ENCODE measurements at regions not wholly inside any gene's neighbourhood (a gene's known extent, or its start where the extent isn't known, plus 50 kb on each side); places are given as distances from the start of the nearest gene placed in this dataset.

DNA sequence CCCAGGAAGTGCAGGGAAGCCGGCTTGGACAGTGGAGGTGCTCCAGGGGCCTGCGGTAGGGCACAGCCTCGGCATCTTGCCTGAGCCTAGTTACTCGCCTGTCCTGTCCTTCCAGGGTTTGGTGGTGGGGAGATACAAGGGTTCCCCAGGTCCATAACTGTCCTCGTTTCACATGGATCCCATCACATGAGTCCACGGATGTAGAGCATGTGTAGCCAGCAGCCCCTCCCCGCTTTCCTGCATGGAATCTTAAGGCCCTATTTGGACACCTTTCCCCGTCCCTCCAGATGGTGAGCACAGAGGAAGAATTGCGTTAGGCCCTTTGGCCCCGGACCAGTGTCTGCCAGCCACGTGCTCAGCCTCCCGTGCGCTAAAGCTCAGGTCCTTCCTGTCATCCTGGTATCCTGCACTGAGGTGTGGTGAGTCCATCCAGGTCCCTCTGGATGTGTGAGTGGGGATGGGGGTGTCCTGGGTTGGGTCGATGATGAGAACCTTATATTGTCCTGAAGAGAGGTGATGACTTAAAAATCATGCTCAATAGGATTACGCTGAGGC, 230.4 kb downstream of the SNRPN start:
- Mint-ChIP-seq H3K27ac (no peak overlapping the region), H3K36me3 (ENCODE audit: low read depth) (no peaks in the 10 kb centered on the region), H3K4me3 (no peak overlapping the region), H3K4me1 (ENCODE audit: low read depth) (no peaks in the 10 kb centered on the region), H3K27me3 (ENCODE audit: insufficient read depth) (no peaks in the 10 kb centered on the region), H3K9me3 (peaks cover 46% of the 10 kb centered on the region)
- no peak for DNase-seq (ENCODE audit: low spot score)
- intact Hi-C loops (cut with micrococcal nuclease) = no loop called here

DNA sequence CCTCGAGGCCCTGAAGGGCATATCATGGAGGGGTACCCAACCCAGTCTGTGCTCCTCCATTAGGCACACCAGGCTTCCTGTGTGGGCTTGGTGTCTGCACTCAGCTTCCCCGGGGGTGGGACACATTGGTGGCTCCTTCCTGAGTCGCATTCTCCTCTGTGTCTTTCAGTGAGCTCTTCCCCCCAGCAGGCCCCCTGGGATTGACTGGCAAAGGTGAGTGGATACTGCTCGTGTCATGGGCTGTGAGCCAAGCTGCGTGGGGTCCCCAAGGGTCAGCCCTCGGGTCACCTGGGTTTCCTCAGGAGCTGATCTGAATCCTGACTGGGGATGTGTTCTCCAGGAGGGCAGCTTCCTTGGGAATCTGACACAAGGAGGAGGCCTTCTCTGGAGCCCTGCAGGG, 231.0 kb downstream of the SNRPN start:
- Mint-ChIP-seq H3K27me3 (ENCODE audit: insufficient read depth) (no peaks in the 10 kb centered on the region), H3K36me3 (ENCODE audit: low read depth) (no peaks in the 10 kb centered on the region), H3K4me1 (ENCODE audit: low read depth) (no peaks in the 10 kb centered on the region), H3K4me3 (no peak overlapping the region), H3K9me3 (peaks cover 41% of the 10 kb centered on the region), H3K27ac (no peak overlapping the region)
- intact Hi-C loops (cut with micrococcal nuclease) = no loop called here
- DNase-seq (ENCODE audit: low spot score) = no peak

DNA sequence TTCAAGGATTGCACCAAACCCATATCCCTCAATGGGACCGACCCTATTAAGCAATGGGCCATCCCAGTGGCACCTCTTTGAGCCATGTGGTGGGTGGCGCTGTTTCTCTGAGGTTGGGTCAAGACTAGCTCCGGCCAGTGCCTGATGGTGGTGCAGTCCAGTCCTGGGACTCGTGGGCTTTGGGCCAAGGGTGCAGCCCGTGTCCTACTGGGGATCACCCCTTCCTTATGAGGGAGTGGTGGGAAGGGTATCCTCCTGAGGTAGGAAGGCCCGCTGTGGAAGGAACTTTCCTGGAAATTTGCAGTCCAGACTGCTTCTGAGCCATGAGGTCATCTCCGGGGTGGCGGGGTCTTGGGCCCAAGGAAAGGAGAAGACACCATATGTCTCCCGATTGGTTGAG, 231.6 kb downstream of the SNRPN start:
- Mint-ChIP-seq H3K9me3 (peaks cover 41% of the 10 kb centered on the region), H3K27ac (no peak overlapping the region), H3K4me1 (ENCODE audit: low read depth) (no peaks in the 10 kb centered on the region), H3K4me3 (no peak overlapping the region), H3K36me3 (ENCODE audit: low read depth) (no peaks in the 10 kb centered on the region), H3K27me3 (ENCODE audit: insufficient read depth) (no peaks in the 10 kb centered on the region)
- no peak for DNase-seq (ENCODE audit: low spot score)
- intact Hi-C loops (cut with micrococcal nuclease) = no loop called here

DNA sequence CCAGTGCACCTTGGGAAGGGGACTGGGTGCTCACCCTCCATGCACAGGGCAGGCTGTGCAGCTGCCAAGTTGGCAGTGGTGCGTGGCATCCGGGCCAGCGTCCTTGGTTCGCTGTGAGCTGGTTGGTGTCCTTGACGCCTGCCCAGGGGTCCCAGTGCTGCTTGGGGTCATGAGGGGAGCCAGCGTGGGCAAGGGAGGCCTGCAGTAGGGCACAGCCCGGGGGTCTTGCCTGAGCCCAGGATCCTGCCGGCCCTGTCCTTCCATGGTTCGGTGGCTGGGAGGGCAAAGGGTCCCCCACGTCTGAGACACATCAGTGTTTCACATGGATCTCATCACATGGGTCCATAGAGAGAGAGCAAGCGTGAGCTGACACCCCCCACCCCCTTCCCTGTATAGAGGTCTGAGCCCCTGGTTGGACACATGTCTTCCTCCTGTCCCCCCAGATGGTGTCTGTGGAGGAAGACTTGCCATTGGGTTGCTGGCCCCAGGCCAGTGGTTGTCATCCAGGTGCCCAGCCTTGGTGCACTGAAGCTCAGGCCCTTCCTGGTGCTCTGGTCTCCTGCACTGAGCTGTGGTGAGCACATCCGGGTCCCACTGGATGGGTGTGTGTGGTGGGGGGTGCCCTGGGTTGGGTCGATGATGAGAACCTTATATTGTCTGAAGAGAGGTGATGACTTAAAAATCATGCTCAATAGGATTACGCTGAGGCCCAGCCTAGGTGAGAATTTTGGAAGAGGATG, 232.3 kb downstream of the SNRPN start:
- no peaks in the 10 kb centered on the region for H3K4me1 Mint-ChIP-seq (ENCODE audit: low read depth)
- peaks cover 46% of the 10 kb centered on the region for H3K9me3 Mint-ChIP-seq
- no peak overlapping the region for H3K4me3 Mint-ChIP-seq
- H3K27me3 Mint-ChIP-seq (ENCODE audit: insufficient read depth) = no peaks in the 10 kb centered on the region
- no peak overlapping the region for H3K27ac Mint-ChIP-seq
- DNase-seq (ENCODE audit: low spot score) = no peak
- no peaks in the 10 kb centered on the region for H3K36me3 Mint-ChIP-seq (ENCODE audit: low read depth)
- intact Hi-C loops (cut with micrococcal nuclease) = no loop called here

DNA sequence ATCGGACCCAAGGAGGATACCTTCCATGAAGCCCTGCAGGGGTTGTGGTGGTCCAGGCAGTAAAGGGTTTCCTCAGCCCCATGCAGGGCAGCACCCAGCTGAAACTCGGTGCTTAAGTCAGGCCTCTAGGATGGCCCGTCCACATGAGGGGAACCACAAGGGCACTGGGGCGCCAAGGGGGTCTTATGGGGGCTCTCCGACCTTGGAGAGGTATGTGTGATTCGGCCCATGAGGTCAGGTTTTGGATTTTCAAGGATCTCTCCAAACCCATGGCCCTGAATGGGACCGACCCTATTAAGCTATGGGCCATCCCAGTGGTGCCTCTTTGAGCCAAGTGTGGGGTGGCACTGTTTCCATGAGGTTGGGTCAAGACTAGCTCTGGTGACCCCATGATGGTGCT, 233.3 kb downstream of the SNRPN start:
- H3K4me1 Mint-ChIP-seq (ENCODE audit: low read depth) = no peaks in the 10 kb centered on the region
- no peaks in the 10 kb centered on the region for H3K36me3 Mint-ChIP-seq (ENCODE audit: low read depth)
- H3K27me3 Mint-ChIP-seq (ENCODE audit: insufficient read depth) = no peaks in the 10 kb centered on the region
- no peak overlapping the region for H3K4me3 Mint-ChIP-seq
- H3K27ac Mint-ChIP-seq = no peak overlapping the region
- H3K9me3 Mint-ChIP-seq = peaks cover 42% of the 10 kb centered on the region
- intact Hi-C loops (cut with micrococcal nuclease) = no loop called here
- no peak for DNase-seq (ENCODE audit: low spot score)

DNA sequence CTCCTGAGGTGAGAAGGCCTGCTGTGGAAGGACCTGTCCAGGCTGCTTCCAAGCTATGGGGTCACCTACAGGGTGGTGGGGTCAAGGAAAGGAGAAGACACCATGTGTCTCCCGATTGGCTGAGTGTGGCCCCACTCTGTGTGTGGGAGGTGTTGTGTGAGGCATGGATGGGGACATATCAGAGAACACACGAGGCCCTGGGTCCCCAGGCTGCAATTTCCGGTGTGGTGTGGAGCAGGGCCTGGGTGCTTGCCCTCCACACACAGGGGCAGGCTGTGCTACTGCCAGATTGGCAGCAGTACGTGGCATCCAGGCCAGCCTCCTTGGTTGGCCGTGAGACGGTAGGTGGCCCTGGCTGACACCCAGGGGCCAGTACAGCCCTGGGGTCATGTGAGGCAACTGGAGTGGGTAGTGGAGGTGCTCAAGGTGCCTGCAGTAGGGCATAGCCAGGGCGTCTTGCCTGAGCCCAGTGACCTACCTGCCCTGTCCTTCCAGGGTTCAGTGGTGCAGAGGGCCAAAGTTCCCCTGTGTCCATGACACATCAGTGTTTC, 233.8 kb downstream of the SNRPN start:
- H3K9me3 Mint-ChIP-seq = peaks cover 44% of the 10 kb centered on the region
- H3K4me1 Mint-ChIP-seq (ENCODE audit: low read depth) = no peaks in the 10 kb centered on the region
- no peak overlapping the region for H3K4me3 Mint-ChIP-seq
- DNase-seq (ENCODE audit: low spot score) = no peak
- intact Hi-C loops (cut with micrococcal nuclease) = no loop called here
- H3K27ac Mint-ChIP-seq = no peak overlapping the region
- no peaks in the 10 kb centered on the region for H3K27me3 Mint-ChIP-seq (ENCODE audit: insufficient read depth)
- H3K36me3 Mint-ChIP-seq (ENCODE audit: low read depth) = no peaks in the 10 kb centered on the region

DNA sequence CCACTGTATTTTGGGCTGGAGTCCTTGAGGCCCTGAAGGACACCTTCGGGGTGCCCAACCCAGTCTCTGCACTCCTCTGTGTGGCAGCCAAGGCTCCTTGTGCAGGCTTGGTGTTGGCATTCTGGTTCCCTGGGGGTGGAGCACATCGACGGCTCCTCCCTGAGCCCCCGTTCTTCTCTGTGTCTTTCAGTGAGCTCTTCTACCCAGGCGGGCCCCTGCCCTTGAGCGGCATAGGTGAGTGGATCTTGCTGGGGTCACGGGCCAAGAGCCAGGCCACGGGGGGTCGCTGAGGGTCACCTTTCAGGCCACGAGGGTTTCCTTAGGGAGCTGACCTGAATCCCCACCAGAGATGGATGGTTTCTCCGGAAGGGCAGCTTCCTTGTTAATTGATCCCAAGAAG, 234.8 kb downstream of the SNRPN start:
- no peak for DNase-seq (ENCODE audit: low spot score)
- Mint-ChIP-seq H3K27me3 (ENCODE audit: insufficient read depth) (no peaks in the 10 kb centered on the region), H3K27ac (no peak overlapping the region), H3K36me3 (ENCODE audit: low read depth) (no peaks in the 10 kb centered on the region), H3K9me3 (peaks cover 45% of the 10 kb centered on the region), H3K4me1 (ENCODE audit: low read depth) (no peaks in the 10 kb centered on the region), H3K4me3 (no peak overlapping the region)
- intact Hi-C loops (cut with micrococcal nuclease) = no loop called here

DNA sequence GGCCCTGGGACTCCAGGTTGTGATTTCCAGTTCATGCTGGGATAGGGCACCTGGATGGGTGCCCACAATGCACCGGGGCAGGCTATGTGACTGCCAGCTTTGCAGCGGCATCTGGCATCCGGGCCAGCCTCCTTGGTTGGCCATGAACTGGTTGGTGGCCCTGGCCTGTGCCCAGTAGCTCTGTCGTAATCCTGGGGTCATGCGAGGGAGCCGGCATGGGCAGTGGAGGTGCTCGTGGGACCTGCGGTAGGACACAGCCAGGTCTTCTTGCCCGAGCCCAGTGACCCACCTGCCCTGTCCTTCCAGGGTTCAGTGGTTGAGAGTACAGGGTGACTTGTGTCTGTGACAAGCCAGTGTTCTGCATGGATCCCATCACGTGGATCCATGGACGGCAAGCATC, 237.9 kb downstream of the SNRPN start:
- H3K4me1 Mint-ChIP-seq (ENCODE audit: low read depth) = no peaks in the 10 kb centered on the region
- DNase-seq (ENCODE audit: low spot score) = no peak
- no peaks in the 10 kb centered on the region for H3K36me3 Mint-ChIP-seq (ENCODE audit: low read depth)
- intact Hi-C loops (cut with micrococcal nuclease) = no loop called here
- no peak overlapping the region for H3K4me3 Mint-ChIP-seq
- H3K27me3 Mint-ChIP-seq (ENCODE audit: insufficient read depth) = peaks cover 2% of the 10 kb centered on the region
- H3K27ac Mint-ChIP-seq = no peak overlapping the region
- peaks cover 45% of the 10 kb centered on the region for H3K9me3 Mint-ChIP-seq

DNA sequence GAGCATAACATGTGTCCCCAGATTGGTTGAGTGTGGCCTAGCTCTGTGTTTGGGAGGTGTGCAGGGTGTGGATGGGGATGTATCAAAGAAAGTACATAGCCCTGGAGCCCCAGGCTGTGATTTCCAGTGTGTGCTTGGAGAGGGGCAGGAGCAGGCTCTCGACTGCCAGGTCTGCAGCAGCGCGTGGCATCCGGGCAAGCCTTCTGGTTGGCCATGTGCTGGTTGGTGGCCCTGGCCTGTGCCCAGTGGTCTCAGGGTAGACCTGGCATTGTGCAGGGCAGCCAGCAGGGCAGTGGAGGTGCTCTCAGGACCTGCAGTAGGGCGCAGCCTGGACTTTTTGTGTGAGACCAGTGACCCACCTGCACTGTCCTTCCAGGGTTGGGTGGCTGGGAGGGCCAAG, 231.5 kb downstream of the UBE3A start:
- H3K4me1 Mint-ChIP-seq (ENCODE audit: low read depth) = no peaks in the 10 kb centered on the region
- H3K4me3 Mint-ChIP-seq = no peak overlapping the region
- no peak overlapping the region for H3K27ac Mint-ChIP-seq
- no peak for DNase-seq (ENCODE audit: low spot score)
- intact Hi-C loops (cut with micrococcal nuclease) = no loop called here
- H3K27me3 Mint-ChIP-seq (ENCODE audit: insufficient read depth) = no peaks in the 10 kb centered on the region
- peaks cover 3% of the 10 kb centered on the region for H3K9me3 Mint-ChIP-seq
- H3K36me3 Mint-ChIP-seq (ENCODE audit: low read depth) = no peaks in the 10 kb centered on the region

DNA sequence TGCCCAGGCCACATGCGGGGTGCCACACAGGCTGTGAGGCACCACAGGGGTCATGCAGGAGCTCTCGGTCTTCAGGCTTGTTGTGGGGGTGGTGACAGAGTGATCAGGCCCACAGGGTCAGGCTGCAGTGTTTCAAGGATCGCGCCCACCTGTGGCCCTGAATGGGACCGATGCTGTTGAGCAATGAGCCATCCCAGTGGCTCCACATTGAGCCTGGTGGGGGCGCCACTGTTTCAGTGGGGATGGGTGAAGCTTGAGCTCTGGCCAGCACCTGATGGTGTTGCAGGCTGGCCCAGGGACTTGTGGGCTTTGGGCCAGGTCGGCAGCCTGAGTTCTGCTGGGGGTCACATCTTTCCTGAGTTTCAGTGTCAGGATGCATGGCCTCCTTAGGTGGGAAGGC, 230.1 kb downstream of the UBE3A start:
- intact Hi-C loops (cut with micrococcal nuclease) = no loop called here
- H3K36me3 Mint-ChIP-seq (ENCODE audit: low read depth) = no peaks in the 10 kb centered on the region
- H3K4me1 Mint-ChIP-seq (ENCODE audit: low read depth) = no peaks in the 10 kb centered on the region
- H3K4me3 Mint-ChIP-seq = no peak overlapping the region
- peaks cover 3% of the 10 kb centered on the region for H3K9me3 Mint-ChIP-seq
- DNase-seq (ENCODE audit: low spot score) = no peak
- H3K27me3 Mint-ChIP-seq (ENCODE audit: insufficient read depth) = no peaks in the 10 kb centered on the region
- H3K27ac Mint-ChIP-seq = no peak overlapping the region

DNA sequence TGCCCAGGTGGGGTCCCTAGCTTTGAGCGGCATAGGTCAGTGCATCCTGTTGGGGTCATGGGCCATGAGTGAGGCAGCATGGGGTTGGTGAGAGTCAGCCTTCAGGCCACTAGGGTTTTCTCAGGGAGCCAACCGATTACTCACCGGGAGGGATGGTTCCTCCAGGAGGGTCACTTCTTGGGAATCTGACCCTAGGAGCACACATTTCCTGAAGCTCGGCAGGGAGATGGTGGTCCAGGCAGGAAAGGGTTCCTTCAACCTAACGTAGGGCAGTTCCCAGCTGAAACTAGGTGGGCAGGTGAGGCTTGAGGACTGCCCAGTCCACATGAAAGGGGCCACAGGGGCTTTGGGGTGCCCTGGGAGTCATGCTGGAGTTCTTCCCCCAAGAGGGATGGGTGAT, 218.0 kb downstream of the UBE3A start:
- no peaks in the 10 kb centered on the region for H3K36me3 Mint-ChIP-seq (ENCODE audit: low read depth)
- H3K4me1 Mint-ChIP-seq (ENCODE audit: low read depth) = no peaks in the 10 kb centered on the region
- no peak for DNase-seq (ENCODE audit: low spot score)
- H3K4me3 Mint-ChIP-seq = no peak overlapping the region
- H3K27ac Mint-ChIP-seq = no peak overlapping the region
- H3K27me3 Mint-ChIP-seq (ENCODE audit: insufficient read depth) = no peaks in the 10 kb centered on the region
- peaks cover 43% of the 10 kb centered on the region for H3K9me3 Mint-ChIP-seq
- intact Hi-C loops (cut with micrococcal nuclease) = no loop called here

DNA sequence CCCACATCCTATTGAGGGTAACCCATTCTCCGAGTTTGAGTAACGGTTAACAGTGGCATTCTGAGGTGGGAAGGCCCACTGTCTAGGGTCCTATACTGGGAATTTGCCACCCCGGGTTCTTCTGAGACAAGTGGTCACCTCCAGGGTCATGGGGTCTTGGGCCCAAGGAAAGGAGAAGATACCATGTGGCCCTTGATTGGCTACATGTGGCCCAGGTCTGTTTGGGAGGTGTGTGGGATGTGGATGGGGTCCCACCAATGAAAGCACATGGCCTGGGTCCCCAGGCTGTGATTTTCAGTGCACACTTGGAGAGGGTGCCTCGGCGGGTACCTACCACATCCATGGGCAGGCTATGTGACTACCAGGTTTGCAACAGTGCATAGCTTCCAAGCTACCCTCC, 214.4 kb downstream of the UBE3A start:
- H3K27ac Mint-ChIP-seq = no peak overlapping the region
- H3K27me3 Mint-ChIP-seq (ENCODE audit: insufficient read depth) = no peaks in the 10 kb centered on the region
- no peaks in the 10 kb centered on the region for H3K4me1 Mint-ChIP-seq (ENCODE audit: low read depth)
- peaks cover 36% of the 10 kb centered on the region for H3K9me3 Mint-ChIP-seq
- intact Hi-C loops (cut with micrococcal nuclease) = no loop called here
- H3K36me3 Mint-ChIP-seq (ENCODE audit: low read depth) = no peaks in the 10 kb centered on the region
- H3K4me3 Mint-ChIP-seq = no peak overlapping the region
- DNase-seq (ENCODE audit: low spot score) = no peak

DNA sequence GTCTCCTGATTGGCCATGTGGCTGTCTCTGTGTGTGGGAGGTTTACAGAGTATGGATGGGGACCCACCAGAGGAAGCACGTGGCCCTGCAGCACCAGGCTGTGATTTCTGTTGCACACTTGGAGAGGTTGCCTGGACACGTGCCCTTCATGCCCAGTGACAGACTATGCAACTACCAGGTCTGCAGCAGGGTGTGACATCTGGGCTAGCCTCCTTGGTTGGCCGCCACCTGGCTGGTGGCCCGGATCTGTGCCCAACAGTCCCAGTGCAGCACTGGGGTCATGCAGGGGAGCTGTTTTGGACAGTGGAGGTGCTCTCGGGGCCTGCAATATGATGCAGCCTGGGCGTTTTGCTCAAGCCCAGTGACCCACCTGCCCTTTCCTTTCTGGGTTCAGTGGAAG, 212.5 kb downstream of the UBE3A start:
- intact Hi-C loops (cut with micrococcal nuclease) = no loop called here
- Mint-ChIP-seq H3K4me3 (no peak overlapping the region), H3K36me3 (ENCODE audit: low read depth) (no peaks in the 10 kb centered on the region), H3K27me3 (ENCODE audit: insufficient read depth) (no peaks in the 10 kb centered on the region), H3K4me1 (ENCODE audit: low read depth) (no peaks in the 10 kb centered on the region), H3K9me3 (peaks cover 38% of the 10 kb centered on the region), H3K27ac (no peak overlapping the region)
- no peak for DNase-seq (ENCODE audit: low spot score)

DNA sequence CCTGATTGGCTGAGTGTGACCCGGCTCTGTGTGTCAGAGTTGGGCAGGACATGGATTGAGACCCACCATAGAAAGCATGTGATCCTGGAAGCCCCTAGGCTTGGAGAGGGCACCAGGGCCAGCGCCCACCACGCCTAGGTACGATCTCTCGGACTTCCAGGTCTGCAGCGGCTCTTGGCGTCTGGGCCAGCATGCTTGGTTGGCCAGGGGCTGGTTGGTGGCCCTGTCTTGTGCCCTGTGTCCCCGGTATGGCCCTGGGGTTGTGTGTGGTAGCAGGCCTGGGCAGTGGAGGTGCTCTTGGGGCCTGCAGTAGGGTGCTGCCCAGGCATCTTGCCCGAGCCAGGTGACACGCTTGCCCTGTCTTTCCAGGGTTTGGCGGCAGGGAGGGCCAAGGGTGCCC, 210.6 kb downstream of the UBE3A start:
- Mint-ChIP-seq H3K4me3 (no peak overlapping the region), H3K27me3 (ENCODE audit: insufficient read depth) (no peaks in the 10 kb centered on the region), H3K27ac (no peak overlapping the region), H3K4me1 (ENCODE audit: low read depth) (no peaks in the 10 kb centered on the region), H3K9me3 (peaks cover 41% of the 10 kb centered on the region), H3K36me3 (ENCODE audit: low read depth) (no peaks in the 10 kb centered on the region)
- intact Hi-C loops (cut with micrococcal nuclease) = no loop called here
- no peak for DNase-seq (ENCODE audit: low spot score)

All from activated T-helper 1 cell treated with anti-CD3 and anti-CD28 coated beads, Interleukin-12 subunit alpha, Interleukin-12 subunit beta, Interleukin-2, Interleukin-4 antibody, amounts not matched to agents 30 ng/mL and 10 ng/mL and 1 ng/mL, durations not matched to agents 14 hours and 24 hours and 36 hours (primary cell).